ENCODE measurements at regions not wholly inside any gene's neighbourhood (a gene's known extent, or its start where the extent isn't known, plus 50 kb on each side); places are given as distances from the start of the nearest gene placed in this dataset.
"Not testable (repeated sequence)": the region's sequence is repeated elsewhere in the genome, so short reads cannot be mapped to it uniquely, and the experiment has no call there.

- no peaks in the 10 kb centered on the region for H3K9me3 ChIP-seq (ENCODE audit: control insufficient read depth, low read length)
- intact Hi-C loops (cut with DNase I), result no loop called here
- WGBS, result 96% methylated on average over 4 of the region's 4 CpGs
- H3K27ac ChIP-seq (ENCODE audit: low read length), result no peak overlapping the region
- no peak overlapping the region for H3K4me3 ChIP-seq (ENCODE audit: low read length)
- no peaks in the 10 kb centered on the region for H3K27me3 ChIP-seq (ENCODE audit: control insufficient read depth, insufficient read depth)
- DNase-seq (no peak), ATAC-seq (no peak)
- H3K4me1 ChIP-seq (ENCODE audit: control insufficient read depth, insufficient read depth, low read length), result no peaks in the 10 kb centered on the region
Observed at GRCh38 chr17:30605523-30605922, 128.3 kb downstream of the GOSR1 start.

DNA sequence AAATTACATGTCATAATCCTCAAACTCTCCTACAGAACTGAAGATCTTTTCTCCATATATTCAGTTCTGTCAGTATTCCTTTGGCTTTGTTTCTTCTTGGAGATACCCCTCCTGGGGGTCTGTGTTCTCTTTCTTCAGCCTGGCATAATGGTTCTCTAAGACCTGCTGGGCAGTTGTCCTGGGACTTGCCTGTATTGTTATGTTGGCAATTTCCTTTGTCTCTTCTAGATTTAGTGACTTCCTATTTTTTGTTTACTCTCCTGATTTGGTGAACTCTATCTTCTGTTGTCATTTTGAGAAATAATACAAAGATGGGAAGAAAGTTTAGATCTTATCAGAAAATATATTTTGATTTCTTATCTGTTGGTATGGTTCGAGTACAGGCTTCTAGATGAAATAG lies 127.8 kb downstream of the GOSR1 start:
- no peaks in the 10 kb centered on the region for H3K4me1 ChIP-seq (ENCODE audit: control insufficient read depth, insufficient read depth, low read length)
- 80% methylated on average over 1 of the region's 1 CpG for whole genome bisulfite sequencing
- no peak for DNase-seq
- H3K27ac ChIP-seq (ENCODE audit: low read length), result no peak overlapping the region
- no peaks in the 10 kb centered on the region for H3K27me3 ChIP-seq (ENCODE audit: control insufficient read depth, insufficient read depth)
- no peak for ATAC-seq
- no peaks in the 10 kb centered on the region for H3K9me3 ChIP-seq (ENCODE audit: control insufficient read depth, low read length)
- intact Hi-C loops (cut with DNase I), result no loop called here
- no peak overlapping the region for H3K4me3 ChIP-seq (ENCODE audit: low read length)

- H3K4me1 ChIP-seq (ENCODE audit: control insufficient read depth, insufficient read depth, low read length); DNase-seq; ATAC-seq; H3K27me3 ChIP-seq (ENCODE audit: control insufficient read depth, insufficient read depth); intact Hi-C loops (cut with DNase I); H3K9me3 ChIP-seq (ENCODE audit: control insufficient read depth, low read length); H3K27ac ChIP-seq (ENCODE audit: low read length); H3K4me3 ChIP-seq (ENCODE audit: low read length): not testable (repeated sequence)
- WGBS, result 78% methylated on average over 2 of the region's 2 CpGs
Observed at GRCh38 chr17:30602396-30602795, 125.2 kb downstream of the GOSR1 start.

GRCh38 chr17:30601984-30602383 lies 124.8 kb downstream of the GOSR1 start:
- H3K27me3 ChIP-seq (ENCODE audit: control insufficient read depth, insufficient read depth); H3K4me1 ChIP-seq (ENCODE audit: control insufficient read depth, insufficient read depth, low read length); H3K27ac ChIP-seq (ENCODE audit: low read length); H3K9me3 ChIP-seq (ENCODE audit: control insufficient read depth, low read length); ATAC-seq; intact Hi-C loops (cut with DNase I); DNase-seq: not testable (repeated sequence)
- peak overlapping the region; percentile 20 for H3K4me3 ChIP-seq (ENCODE audit: low read length)
- WGBS, result 29% methylated on average over 7 of the region's 7 CpGs

DNA sequence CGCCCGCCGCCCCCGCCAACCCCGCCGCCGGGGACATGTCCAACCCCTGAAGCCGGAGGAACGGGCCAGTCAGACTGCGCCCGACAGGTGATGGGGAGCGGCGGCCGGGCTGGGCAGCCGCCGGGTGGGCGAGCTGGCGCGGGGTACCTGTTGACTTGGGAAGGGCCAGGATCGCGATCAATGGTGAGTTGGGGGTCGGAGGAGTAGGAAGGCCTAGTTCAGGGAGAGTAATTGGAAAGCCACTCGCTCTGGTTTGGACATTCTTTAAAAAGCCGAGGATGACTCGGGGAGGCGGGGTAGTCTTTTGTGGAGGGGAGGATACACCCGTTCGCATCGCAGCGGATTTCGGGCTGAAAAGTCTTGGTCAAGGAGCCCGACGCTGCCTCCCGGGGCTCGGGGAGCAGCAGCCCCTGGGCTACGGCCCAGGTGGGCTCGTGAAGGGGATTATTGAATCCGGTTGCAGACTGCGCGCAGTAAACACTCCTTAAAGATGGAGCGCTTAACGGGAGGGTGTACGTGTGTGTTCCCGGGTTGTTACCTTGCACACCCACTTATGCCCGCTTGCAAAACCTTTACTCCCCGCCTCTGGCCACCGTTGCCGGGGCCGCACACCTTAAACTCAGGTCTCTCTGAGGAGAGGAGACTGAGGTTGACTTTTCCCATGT lies 123.8 kb downstream of the GOSR1 start:
- intact Hi-C loops (cut with DNase I), result no loop called here
- H3K4me3 ChIP-seq (ENCODE audit: low read length), result peak overlapping the region; percentile 92
- H3K27ac ChIP-seq (ENCODE audit: low read length), result peak overlapping the region; percentile 86
- under 1% methylated on average over 49 of the region's 49 CpGs for WGBS
- no peaks in the 10 kb centered on the region for H3K27me3 ChIP-seq (ENCODE audit: control insufficient read depth, insufficient read depth)
- ATAC-seq (peak; percentile 7 to 19), DNase-seq (peak in 1 of 3 donors; percentile 66)
- H3K9me3 ChIP-seq (ENCODE audit: control insufficient read depth, low read length), result no peaks in the 10 kb centered on the region
- H3K4me1 ChIP-seq (ENCODE audit: control insufficient read depth, insufficient read depth, low read length), result no peaks in the 10 kb centered on the region

DNA sequence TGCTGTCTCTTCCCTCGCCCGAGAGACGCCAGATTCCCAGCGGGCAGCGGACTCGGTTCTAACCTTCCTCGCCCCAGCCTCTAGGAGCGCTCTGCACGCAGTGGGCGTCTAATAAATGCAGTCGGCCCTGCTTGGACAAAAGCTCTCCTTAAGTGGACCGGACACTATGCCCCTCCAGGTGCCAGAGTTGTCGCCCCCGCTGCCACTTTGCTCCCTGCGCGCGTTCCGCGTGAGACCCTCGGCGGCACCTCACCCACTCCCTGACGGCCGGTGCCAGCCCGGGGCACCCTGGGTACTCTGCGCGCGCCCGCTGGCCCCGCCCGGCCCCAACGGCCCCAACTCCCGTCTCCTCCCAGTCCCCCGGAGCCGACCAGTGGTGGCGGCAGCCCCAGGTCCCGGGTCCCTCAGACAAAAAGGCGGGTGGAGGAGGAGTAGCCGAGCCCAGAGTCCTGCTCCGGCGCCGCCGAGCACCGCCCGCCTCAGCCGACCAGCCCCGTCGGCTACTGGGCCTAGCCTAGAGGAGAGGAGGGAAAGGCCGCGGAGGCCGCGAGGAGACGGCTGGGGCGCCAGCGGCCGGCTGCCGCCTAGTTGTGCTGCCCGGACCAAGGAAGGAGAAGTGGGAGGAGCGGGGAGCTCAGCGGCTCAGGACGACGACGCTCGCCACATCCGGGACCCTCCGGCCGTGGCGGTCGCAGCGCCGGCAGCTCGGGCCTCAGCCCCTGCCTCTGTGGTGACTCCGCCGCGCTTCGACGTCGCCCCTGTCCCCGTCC lies 123.0 kb downstream of the GOSR1 start:
- peak; percentile 85 to 93 (median 93) for DNase-seq
- intact Hi-C loops (cut with DNase I), result no loop called here

DNA sequence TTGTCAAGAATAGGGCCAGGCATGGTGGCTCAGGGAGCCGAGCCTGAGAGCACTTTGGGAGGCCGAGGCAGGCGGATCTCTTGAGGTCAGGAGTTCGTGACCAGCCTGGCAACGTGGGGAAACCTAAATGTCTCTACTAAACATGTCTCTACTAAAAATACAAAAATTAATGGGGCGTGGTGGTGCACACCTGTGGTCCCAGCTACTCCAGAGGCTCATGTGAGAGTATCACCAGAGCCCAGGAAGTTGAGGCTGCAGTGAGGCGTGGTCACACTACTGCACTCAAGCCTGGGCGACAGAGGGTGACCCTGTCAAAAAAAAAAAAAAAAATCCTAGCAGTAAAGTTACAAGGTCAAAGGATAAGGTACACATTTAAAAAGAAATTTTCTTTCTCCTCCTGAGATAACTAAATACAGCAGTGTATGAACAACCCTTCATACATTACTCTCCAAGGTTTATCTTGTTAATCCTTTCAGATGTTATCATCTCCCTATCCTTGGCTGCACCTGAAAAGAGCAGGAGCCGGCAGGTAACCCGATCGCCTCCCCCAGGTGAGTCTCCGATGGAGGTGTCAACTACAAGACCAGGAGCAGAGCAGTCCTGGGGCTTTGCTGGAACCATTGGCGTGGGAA lies 122.3 kb downstream of the GOSR1 start:
- intact Hi-C loops (cut with DNase I), result no loop called here
- 47% methylated on average over 13 of the region's 13 CpGs for WGBS
- H3K4me1 ChIP-seq (ENCODE audit: control insufficient read depth, insufficient read depth, low read length), result no peaks in the 10 kb centered on the region
- no peaks in the 10 kb centered on the region for H3K27me3 ChIP-seq (ENCODE audit: control insufficient read depth, insufficient read depth)
- ATAC-seq (no peak), DNase-seq (no peak)
- peak overlapping the region; percentile 91 for H3K27ac ChIP-seq (ENCODE audit: low read length)
- peak overlapping the region; percentile 92 for H3K4me3 ChIP-seq (ENCODE audit: low read length)
- no peaks in the 10 kb centered on the region for H3K9me3 ChIP-seq (ENCODE audit: control insufficient read depth, low read length)

More for the DNA sequence above, 123.0 kb downstream of the GOSR1 start:
- peak overlapping the region; percentile 92 for H3K4me3 ChIP-seq (ENCODE audit: low read length)
- H3K27ac ChIP-seq (ENCODE audit: low read length), result peak overlapping the region; percentile 91
- H3K9me3 ChIP-seq (ENCODE audit: control insufficient read depth, low read length), result no peaks in the 10 kb centered on the region
- WGBS, result under 1% methylated on average over 78 of the region's 78 CpGs
- peak; percentile 99 for ATAC-seq
- no peaks in the 10 kb centered on the region for H3K27me3 ChIP-seq (ENCODE audit: control insufficient read depth, insufficient read depth)
- H3K4me1 ChIP-seq (ENCODE audit: control insufficient read depth, insufficient read depth, low read length), result no peaks in the 10 kb centered on the region

DNA sequence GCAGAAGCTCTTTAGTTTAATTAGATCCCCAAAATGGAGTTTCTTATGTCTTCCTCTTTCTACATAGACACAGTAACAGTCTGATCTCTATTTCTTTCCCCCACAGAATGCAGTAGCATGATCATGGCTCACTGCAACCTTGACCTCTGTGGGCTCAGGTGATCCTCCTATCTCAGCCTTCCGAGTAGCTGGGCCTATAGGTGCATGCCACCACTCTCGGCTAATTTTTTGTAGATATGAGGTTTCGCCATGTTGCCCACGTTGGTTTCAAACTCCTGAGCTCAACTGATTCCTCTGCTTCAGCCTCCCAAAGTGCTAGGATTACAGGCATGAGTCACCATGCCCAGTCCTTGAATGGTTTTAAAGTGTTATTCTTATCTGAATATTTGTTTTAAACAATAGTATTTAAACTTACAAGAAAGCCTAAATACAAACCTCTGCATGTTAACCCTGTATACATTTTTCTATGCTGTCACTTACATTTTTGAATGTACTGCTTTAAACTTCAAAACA lies 120.6 kb downstream of the GOSR1 start:
- 84% methylated on average over 4 of the region's 4 CpGs for WGBS
- no peaks in the 10 kb centered on the region for H3K4me1 ChIP-seq (ENCODE audit: control insufficient read depth, insufficient read depth, low read length)
- H3K27me3 ChIP-seq (ENCODE audit: control insufficient read depth, insufficient read depth), result no peaks in the 10 kb centered on the region
- intact Hi-C loops (cut with DNase I), result no loop called here
- no peak for ATAC-seq
- DNase-seq, result no peak
- H3K4me3 ChIP-seq (ENCODE audit: low read length), result no peak overlapping the region
- H3K9me3 ChIP-seq (ENCODE audit: control insufficient read depth, low read length), result no peaks in the 10 kb centered on the region
- H3K27ac ChIP-seq (ENCODE audit: low read length), result no peak overlapping the region

DNA sequence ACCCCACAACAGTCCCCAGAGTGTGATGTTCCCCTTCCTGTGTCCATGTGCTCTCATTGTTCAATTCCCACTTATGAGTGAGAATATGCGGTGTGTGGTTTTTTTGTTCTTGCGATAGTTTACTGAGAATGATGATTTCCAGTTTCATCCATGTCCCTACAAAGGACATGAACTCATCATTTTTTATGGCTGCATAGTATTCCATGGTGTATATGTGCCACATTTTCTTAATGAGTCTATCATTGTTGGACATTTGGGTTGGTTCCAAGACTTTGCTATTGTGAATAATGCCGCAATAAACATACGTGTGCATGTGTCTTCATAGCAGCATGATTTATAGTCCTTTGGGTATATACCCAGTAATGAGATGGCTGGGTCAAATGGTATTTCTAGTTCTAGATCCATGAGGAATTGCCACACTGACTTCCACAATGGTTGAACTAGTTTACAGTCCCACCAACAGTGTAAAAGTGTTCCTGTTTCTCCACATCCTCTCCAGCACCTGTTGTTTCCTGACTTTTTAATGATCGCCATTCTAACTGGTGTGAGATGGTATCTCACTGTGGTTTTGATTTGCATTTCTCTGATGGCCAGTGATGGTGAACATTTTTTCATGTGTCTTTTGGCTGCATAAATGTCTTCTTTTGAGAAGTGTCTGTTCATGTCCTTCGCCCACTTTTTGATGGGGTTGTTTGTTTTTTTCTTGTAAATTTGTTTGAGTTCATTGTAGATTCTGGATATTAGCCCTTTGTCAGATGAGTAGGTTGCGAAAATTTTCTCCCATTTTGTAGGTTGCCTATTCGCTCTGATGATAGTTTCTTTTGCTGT lies 120.0 kb downstream of the GOSR1 start:
- H3K27ac ChIP-seq (ENCODE audit: low read length); H3K4me1 ChIP-seq (ENCODE audit: control insufficient read depth, insufficient read depth, low read length); DNase-seq; ATAC-seq; H3K9me3 ChIP-seq (ENCODE audit: control insufficient read depth, low read length); H3K27me3 ChIP-seq (ENCODE audit: control insufficient read depth, insufficient read depth); intact Hi-C loops (cut with DNase I); H3K4me3 ChIP-seq (ENCODE audit: low read length): not testable (repeated sequence)
- 96% methylated on average over 6 of the region's 8 CpGs for WGBS

- H3K4me1 ChIP-seq (ENCODE audit: control insufficient read depth, insufficient read depth, low read length); intact Hi-C loops (cut with DNase I); H3K27ac ChIP-seq (ENCODE audit: low read length); H3K27me3 ChIP-seq (ENCODE audit: control insufficient read depth, insufficient read depth); DNase-seq; ATAC-seq; H3K9me3 ChIP-seq (ENCODE audit: control insufficient read depth, low read length); H3K4me3 ChIP-seq (ENCODE audit: low read length): not testable (repeated sequence)
- WGBS, result 78% methylated on average over 10 of the region's 10 CpGs
Observed at GRCh38 chr17:30594953-30595371, 117.8 kb downstream of the GOSR1 start.
